Cardiac septum (tissue), 1 donor: ENCODE measurements at regions not wholly inside any gene's neighbourhood (a gene's known extent, or its start where the extent isn't known, plus 50 kb on each side); places are given as distances from the start of the nearest gene placed in this dataset.

Experiments
- DNase-seq: peaks from one replicate; pipeline ENCODE4 v3.0.0-alpha.2; 2020; ENCODE audit warnings: low spot score
- intact Hi-C: fragments of 100-400 bp; cut with DNase I; formaldehyde crosslinking; loops from one replicate; pipeline ENCODE4 v1.14.0; 2022
- donor health status: DM: no; HTN: no; CAD: no.

DNA sequence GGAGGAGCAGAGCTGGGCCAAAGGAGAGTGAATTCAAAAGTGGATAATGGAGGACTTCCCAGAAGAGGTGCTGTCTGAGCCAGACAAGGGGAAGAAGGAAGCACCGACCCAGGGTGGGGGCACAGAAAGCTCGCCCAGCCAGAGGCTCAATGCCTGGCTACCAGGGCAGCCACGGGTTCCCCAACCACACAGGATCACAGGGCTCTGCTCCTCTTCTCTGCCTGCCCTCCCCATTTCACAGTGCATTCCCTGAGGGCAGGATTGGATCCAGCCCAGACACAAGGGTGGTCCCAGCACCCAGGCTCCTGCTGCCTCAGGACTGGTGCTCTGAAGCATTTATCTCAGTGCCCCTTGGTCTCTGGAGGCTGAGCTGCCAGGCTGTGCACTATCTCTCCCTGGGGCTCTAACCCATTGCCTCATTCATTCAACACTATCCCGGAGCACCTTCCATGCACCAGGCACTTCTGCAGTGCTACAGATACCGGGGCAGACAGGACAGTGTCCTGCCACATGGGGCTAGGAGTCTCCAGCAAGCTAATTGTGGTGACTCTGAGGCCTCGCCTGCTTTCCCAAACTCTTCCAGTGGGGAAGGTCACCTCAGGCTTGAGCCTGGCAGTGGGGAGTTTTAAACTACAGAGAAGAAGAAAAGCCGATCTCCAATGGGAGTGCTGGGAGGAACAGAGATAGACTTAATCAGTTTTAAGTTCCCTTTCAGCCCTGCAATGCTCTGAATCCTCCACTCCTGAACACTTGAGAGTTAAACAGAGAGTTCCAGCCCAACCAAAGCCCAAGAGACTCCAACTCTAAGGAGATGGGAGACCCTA is 201.8 kb upstream of the ZMIZ1 start:
- peak; percentile 72 for DNase-seq
- intact Hi-C loops = no loop called here

DNA sequence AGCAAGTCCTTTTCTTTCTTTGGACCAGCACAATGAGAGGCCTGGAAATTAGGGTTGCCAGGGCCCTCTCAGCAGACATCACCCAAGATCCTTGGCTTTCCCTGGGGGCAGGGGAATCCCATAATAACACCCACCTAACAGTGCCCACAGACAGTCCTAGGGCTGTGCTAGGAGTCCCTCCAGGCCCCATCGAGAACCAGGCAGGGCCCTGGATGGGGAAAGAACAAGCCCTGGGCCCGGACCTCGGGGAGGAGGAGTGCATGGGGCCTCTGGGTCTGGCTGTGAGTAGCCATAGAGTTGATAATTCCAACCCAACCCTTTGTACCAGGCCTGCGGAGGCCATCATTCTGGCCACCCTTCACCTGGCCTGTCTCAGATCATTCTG is 201.2 kb upstream of the ZMIZ1 start:
- peak; percentile 59 for DNase-seq
- intact Hi-C loops = no loop called here

DNA sequence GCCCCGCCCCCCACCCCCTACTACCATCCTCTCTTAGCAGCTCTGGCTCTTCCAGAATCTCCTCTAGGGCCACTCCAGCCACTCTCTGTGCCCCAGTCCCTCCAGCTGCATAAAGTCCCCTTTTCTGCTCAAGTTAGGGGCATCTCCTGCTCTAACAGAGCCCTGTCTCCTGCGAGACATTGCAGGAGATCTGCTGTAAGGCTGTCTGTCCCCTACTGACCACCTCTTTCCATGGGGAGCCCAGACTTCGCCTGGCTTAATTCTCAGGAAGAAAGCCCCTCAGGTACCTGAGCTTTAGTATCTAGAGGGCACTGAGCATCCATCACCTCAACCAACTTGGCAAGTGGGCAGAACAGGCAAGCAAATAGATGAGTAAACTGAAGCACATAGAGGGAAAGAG is 200.7 kb upstream of the ZMIZ1 start:
- intact Hi-C loops = no loop called here
- no peak for DNase-seq

DNA sequence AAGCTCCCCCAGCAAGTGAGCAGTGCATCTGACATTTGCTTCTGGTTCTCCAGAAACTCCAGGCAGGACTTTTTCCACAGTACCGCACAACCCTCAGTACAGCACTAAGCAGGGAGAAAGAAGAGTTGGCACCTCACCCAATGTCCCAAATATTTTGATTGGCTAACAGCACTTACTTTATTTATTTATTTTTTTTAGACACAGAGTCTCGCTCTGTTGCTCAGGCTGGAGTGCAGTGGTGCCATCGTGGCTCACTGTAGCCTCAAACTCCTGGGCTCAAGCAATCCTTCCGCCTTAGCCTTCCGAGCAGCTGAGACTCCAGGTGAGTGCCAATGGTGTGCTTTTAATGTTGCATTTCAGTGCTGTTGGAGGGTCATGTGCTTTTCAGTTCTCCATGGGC is 200.3 kb upstream of the ZMIZ1 start:
- intact Hi-C loops = no loop called here
- DNase-seq = no peak

DNA sequence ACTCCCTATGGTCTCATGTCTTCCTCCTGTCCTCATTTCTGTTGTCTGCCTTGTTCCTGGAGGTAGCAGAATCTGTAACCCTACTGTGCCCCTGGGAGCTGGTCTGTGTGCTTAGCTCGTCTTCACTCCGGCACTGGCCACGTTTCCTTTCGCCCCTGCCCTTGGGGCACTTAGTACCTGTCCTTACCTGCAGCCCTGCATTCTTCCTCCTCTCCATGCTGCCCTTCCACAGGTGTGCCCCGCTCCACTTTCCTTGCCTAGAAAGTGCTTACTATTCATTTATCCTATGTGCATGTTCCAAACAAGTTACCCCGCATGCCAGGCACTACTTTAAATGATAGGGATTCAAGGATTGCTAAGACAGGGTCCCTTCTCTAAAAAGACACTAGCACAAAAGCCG is 199.9 kb upstream of the ZMIZ1 start:
- no peak for DNase-seq
- intact Hi-C loops = no loop called here

DNA sequence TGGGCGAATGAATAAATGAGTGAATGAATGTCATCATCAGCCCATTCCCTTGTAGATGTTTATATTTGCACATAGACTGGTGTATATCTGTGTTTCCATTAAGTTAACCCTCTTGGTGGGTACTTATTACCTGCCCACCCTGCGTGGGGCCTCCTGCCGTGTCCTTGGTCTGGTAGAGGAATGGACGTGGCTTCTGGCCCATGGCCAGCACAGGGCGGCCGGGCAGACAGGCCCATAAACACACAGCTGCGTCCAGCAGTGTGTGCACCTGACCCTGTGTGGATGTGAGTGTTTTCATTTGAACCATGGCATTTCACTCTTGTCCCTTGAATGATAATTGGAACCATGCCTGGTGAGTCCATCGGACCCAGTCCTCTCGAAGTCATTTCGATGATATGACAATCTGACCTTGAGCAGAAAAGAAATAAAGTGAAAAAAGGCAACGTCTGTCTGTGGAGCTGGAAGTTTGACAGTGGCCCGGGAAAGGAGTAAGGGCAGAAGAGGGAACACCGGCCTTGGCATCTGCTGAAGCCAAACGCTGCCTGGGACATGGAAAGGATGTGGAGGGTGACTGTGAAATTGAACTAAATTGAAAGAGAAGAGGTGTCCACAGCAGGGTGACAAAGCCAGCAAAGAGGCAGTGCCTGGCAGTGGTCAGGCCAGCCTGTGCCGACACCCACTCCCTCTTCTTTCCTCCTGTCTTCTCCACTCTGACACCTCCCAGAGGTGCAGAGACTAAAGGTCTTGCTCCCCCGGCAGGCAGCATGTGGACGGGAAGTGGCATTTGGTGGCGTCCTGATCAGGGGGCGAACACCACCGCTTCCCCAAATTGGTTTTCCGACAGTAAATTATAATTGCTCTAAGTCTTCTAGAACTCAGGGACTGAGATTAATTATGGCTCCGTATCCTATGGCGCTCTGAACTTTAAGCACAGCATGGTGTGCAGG is 199.0 kb upstream of the ZMIZ1 start:
- DNase-seq = no peak
- intact Hi-C loops = no loop called here

DNA sequence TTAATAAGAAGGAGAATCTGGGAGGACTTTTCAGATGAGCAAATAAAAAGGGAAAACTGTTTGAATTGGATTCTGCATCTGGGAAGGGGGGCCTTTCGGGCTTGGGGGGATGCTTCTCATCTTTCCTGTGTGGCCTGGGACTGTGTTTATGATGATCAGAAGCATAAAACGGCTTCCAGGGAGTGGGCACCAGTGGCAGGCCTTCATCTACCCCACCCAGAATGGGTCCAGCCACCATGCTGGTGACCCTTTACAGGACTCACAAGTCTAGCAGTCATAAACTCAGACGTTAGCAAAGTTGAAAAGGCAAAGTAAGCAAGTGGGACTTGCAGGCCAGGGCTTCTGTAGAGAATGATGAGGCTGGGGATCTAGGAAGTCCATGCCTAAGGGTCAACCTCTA is 198.3 kb upstream of the ZMIZ1 start:
- no peak for DNase-seq
- intact Hi-C loops = no loop called here

DNA sequence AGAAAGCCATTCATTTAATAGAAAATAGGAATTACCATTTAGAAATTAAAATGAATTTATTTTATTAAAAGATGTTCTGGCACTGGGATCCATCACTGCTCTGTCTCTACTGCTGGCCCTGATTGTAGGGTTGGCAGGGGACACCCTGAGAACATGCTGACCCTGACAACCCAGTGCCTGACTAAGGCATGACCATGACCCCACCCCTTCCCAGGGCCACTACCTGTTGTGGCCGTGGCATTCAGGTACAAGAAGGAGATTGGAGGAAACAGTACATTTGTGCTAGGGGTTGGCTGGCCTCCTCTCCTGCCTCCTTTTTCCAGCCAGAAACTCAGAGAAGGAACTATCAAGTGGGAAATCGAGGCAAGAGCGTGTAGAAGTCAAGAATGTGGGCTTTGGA is 197.0 kb upstream of the ZMIZ1 start:
- intact Hi-C loops = no loop called here
- no peak for DNase-seq

DNA sequence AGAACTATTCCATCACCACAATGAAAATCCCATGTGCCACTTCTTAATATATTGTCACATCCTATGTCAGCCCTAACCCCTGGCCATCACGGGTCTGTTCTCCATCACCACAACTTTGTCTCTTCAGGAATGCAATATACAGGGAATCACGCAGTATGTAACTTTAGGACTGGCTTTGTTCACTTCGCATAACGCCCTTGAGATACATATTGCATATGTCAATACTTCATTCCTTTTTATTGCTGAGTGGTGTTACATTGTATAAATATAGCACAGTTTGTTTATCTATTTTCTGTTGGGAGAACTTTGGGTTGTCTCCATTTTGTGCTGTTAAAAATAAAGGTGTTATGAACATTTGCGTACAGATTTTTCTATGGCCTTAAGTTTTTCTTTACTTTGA is 195.4 kb upstream of the ZMIZ1 start:
- DNase-seq = no peak
- intact Hi-C loops = no loop called here

DNA sequence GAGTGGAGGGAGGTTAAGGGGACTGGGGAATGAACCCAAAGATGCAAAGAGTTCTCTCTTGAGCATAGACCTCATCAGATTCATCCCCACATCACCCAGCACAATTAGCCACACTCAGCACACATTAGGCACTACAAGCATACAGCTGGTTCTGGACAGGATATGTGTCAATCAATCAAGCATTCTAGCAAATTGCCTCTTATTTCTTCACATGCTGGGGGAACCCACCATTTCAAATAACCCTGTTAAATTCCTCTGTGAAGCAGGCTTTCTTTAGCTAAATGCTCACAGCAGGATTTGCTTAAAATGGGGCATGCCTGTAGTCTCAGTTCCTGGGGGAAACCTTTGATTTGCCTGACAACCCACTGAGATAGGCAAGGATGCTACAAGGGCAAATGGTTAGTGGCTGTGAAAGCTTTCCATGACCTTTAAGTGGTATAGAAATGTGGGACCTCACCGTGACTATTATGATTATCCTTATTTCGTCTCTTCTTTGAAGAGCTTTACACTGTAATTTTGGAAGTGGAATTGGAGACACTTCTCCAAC is 193.4 kb upstream of the ZMIZ1 start:
- intact Hi-C loops = no loop called here

DNA sequence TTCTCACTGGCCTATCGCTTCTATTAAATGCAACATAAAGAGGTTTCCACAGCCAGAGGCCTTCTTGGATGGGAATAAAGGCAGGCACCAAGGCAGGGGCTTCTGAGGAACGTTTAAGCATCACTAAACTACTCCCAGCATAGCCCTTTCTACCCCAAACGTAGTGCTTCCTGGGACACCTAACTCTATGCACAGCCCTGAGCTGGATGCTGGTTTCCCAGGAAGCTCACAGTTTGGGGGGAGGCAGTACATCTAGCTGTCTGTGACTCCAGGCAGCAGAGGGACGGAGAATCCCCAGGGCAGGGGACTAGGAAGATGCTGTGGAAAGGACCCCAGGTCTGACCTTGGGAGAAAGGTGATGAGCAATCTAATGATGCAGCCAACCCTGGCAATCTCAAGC is 192.8 kb upstream of the ZMIZ1 start:
- intact Hi-C loops = no loop called here

More for the DNA sequence above, 193.4 kb upstream of the ZMIZ1 start:
- peak; percentile 44 for DNase-seq

DNA sequence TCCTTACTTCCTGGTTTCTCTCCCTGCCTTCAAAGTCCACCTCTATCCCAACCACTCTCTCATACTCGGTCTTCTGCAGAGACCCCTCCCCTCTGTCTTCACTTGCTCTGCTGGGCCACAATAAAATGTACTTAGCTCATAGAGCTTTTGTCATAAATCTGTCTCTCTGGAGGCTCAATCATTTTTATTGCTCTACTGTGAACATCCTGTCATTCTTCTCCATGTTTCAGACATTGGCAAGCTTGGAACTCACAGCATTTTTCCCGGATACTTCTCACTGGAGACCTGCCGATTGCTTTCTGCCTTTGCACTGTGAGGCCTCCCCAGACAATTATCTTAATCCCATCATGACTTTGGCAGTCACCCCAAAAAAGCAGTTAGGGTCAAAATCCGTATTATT is 192.3 kb upstream of the ZMIZ1 start:
- intact Hi-C loops = no loop called here
- DNase-seq = peak; percentile 35

More for the DNA sequence above, 192.8 kb upstream of the ZMIZ1 start:
- peak; percentile 36 for DNase-seq

DNA sequence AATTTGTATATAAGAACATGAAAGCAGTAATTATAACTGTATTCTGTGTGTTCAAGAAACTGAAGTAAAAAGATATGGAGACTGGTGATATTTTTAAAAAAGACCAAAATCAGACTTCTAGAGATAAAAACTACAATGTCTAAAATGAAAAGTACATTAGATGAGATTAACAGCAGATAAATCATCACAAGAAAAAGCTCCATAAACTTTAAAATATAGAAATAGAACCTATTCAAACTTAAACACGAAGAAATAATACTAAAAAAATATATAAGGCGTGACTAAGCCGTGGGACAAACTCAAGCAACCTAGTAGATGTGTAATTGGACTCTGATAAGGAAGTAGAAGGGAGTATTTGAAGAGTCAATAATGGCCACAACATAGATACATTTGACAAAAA is 189.1 kb upstream of the ZMIZ1 start:
- DNase-seq = no peak
- intact Hi-C loops = no loop called here

DNA sequence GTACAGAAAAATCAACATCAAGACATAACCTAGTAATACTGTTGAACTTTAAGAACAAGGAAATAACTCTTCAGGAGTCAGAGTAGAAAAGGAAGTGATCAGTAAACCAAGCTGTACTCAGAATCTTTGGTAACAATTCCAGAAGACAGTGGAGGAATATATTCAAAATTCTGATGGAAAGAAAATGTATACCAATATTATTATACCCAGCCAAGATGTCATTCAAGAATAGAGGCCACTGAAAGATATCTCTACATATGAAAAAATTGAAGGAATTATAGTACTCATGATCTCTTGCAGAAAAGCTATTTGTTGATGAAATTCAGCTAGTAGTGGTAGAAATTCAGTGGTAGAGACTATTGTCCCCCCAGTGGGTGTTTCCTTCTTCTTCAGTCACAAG is 182.6 kb upstream of the ZMIZ1 start:
- intact Hi-C loops = no loop called here
- no peak for DNase-seq

DNA sequence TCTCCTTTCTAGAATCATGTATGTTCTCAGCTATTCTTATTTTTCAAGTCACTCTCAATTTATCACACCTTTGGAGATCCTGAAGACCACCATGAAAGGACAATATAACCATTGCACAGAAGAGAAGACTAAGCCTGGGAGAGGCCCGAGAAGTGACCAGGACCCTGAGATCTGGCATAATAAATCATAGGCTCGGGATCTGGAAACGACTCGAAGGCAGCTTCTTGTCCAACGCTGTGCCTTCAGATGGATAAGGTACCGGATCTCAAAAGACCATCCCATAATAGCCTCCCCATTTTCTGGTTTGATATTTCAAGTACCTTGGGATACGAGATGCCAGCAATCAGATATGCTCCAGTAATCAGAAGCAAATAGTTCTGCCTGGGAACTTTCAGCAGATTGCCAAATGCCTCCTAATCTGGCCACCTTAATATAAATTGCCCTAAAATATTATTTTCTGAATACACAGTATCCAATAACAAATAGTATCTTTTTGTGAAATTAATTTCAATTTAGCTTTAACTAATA is 179.2 kb upstream of the ZMIZ1 start:
- intact Hi-C loops = no loop called here
- no peak for DNase-seq

DNA sequence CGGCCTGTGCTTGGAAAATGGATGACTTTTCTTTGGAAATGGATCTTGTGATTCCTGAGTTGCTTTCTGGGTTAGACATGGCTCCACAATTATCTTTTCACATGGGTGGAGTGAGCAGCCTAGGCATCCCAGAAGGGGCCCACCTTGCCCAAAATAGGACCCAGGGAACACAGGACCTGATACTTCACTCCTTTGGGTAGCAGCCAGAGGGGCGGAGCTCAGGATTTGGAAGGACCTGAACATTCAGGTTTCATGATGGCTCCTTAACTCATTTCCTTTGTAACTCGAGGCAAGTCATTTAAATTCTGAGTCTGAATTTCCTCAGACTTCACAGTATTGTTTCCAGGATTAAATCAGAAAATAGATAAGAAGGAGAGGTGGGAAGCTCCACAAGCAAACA is 178.3 kb upstream of the ZMIZ1 start:
- peak; percentile 4 for DNase-seq
- intact Hi-C loops = no loop called here

DNA sequence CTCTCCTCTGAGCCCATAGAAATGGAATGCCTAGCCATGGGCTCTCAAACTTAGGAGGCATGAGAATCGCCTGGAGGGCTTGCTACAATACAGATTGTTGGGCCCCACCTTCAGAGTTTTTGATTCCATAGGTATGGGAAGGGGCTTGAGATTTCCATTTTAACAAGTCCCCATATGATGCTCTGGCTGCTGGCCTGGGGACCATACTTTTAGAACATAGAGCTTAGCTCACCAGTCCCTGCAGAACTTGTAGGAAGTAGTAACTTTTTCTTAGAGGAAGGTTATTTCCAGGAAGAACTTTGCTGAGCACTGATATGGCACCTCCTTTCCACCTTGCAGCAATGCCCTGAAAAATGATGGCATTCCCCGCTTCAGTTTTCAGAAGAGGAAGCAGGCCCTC is 177.0 kb upstream of the ZMIZ1 start:
- DNase-seq = no peak
- intact Hi-C loops = no loop called here

DNA sequence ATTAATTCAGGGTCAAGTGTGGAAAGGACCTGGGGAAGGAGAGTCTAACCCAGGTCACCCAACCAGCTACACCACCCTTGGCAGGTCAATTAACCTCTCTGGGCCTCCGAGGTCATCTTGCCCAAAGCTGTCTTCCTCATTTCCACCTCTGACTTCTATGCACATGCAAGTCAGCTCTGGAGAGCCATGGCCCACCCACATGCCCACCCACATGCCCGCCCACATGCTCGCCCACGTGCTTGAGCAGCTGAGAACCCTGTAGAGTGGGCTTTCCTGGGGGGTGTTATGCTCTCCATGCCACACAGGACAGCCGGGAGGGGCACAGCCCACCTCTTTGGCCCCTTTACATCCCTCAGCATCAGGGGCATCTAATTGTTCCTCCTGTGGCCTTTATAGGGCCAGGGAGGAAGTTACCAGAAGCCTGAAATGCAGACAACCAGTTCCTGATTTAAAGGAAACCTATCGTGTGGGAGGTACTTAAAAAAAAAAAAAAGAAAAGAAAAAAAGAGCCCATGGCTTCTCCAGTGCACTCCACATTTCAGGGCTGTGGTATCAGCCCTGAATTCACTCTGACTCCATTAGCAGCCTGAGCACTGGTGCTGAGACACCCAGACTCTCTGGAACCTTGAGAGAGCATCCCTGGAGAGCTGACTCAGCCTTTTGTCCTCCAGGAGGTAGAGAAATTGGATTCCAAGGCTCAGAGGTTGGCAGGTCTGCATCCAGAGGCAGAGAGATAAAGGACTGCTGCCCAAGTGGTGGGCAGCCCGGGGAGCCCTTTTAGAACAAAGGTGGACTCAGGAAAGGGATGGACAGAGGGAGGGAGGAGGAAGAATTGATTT is 176.2 kb upstream of the ZMIZ1 start:
- DNase-seq = peak; percentile 3
- intact Hi-C loops = no loop called here

DNA sequence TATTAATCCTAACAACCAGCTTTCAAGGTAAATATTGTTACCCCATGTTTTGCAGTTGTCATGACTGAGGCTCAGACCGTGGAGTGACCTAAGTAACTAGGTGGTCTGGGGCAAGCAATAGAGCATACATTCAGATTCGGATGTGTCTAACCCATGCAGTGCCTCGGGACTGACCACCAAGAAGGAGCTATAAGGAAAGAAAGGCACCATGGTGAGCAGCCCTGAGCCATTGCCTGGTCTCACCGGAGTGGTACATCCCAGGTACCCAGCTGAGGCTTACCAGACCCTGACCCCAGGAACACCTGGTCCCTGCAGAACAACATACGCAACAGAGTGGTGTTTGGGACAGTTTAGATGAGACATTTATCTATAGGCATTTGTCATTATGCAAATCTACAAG is 175.5 kb upstream of the ZMIZ1 start:
- intact Hi-C loops = no loop called here
- peak; percentile 43 for DNase-seq
